NCI-H2107 treated with DMSO at 0.1 percent for 48 hours (cell line): ENCODE measurements at regions not wholly inside any gene's neighbourhood (a gene's known extent, or its start where the extent isn't known, plus 50 kb on each side); places are given as distances from the start of the nearest gene placed in this dataset.
"Not testable (repeated sequence)": the region's sequence is repeated elsewhere in the genome, so short reads cannot be mapped to it uniquely, and the experiment has no call there.

Experiments
- DNase-seq: peaks from one replicate; lab custom pipeline; 2025; ENCODE audit not compliant: unreplicated experiment; lab: John Stamatoyannopoulos, UW

DNA sequence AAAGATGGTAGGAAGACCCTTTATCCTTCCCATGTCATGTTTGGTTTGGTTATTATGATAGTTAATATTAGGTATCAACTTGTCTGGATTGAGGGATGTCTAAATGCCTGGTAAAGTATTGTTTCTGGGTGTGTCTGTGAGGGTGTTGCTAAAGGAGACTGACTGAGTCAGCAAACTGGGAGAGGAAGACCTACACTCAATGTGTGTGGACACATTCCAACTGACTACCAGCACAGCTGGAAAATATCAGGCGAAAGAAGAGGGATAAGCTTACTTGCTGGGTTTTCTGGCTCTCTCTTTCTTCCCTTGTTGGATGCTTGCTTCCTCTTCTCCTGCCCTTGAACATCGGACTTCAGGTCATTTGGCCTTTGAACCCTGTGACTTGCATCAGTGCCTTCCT lies 1227.6 kb upstream of the EPHA6 start:
- no peak for DNase-seq

DNA sequence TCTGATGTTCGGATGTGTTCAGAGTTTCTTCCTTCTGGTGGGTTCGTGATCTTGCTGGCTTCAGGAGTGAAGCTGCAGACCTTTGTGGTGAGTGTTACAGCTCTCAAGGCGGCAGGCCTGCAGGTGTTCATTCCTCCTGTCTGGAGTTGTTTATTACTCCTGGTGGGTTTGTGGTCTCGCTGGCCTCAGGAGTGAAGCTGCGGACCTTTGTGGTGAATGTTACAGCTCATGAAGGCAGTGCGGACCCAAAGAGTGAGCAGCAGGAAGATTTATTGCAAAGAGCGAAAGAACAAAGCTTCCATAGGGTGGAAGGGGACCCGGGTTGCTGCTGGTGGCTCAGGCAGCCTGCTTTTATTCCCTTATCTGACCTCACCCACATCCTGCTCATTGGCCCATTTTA lies 1226.8 kb upstream of the EPHA6 start:
- not testable (repeated sequence) for DNase-seq

DNA sequence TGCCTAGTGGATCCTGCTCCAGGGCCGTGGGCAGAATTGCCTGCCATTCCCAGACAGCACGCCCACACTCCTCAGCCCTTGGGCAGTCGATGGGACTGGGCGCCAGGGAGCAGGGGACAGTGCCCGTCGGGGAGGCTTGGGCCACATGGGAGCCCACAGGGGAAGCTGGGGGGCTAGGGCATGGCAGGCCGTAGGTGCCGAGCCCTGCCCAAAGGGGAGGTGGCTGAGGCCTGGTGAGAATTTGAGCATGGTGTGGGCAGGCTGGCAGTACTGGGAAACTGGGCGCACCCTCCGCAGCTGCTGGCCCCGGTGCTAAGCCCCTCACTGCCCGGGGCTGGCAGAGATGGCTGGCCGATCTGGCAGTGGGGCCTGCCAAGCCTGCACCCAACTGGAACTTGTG lies 1225.9 kb upstream of the EPHA6 start:
- no peak for DNase-seq

DNA sequence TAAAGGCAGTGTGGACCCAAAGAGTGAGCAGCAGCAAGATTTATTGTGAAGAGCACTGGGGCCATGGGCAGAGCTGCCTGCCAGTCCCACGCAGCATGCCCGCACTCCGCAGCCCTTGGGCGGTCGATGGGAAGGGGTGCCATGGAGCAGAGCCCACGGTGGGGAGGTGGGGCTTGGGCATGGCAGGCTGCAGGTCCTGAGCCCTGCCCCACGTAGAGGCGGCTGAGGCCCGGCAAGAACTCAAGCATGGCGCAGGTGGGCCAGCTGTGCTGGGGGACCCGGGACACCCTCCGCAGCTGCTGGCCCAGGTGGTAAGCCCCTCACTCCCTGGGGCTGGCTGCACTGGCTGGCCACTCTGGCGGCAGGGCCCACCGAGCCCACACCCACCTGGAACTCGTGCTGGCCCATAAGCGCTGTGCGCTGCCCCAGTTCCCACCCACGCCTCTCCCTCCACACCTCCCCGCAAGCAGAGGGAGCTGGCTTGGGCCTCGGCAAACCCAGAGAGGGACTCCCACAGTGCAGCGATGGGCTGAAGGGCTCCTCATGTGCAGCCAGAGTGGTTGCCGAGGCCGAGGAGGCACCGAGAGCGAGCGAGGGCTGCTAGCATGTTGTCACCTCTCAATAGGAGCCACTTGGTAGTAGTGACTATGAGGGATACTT lies 1218.8 kb upstream of the EPHA6 start:
- no peak for DNase-seq

DNA sequence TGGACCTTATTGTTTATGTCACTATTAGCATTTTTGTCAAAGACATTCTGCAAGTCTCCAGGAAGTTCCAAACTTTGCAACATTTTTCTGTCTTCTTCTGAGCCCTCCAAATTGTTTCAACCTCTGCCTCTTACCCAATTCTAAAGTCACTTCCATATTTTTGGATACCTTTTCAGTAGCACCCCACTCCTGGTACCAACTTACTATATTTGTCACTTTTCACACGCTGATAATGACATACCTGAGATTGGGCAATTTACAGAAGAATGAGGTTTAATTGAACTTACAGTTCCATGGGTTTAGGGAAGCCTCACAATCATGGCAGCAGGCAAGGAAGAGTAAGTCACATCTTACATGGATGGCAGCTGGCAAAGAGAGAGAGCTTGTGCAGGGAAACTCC lies 1206.5 kb upstream of the EPHA6 start:
- no peak for DNase-seq

DNA sequence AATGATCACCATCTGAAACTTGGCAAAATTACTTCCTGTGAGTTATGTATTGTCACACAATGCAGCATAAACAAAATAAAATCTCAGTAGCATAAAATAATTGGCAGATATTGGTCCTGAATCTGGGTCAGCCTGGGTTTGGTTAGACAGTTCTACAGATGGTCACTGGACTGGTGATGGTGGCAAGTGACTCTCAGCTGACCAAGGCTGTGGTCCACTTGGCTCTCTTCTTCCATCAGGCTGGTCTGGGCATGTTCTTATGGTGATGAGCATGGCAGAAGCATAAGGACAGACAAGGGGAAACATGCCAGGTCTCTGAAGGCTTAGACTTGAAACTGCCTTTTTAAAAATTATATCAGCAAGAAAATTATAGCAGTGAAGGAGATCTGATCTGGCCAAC lies 1205.0 kb upstream of the EPHA6 start:
- DNase-seq, result no peak

DNA sequence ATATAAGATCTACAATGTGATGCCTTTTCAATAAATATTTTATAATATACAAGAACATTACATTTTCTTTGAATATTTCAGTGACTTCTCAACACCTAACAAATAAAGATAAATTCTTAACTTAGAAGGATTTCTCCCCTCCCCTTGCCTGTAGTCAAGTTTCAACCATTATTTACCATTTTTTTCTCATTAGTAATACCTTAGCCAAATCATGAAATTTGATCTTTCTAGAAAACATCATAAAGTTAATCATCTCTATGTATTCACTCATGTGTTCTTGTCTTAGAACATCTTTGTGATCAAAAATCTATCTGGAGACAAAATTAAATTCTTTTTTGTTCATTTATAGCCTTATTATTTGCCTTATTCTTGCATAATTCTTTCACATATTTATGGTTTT lies 1201.8 kb upstream of the EPHA6 start:
- DNase-seq, result no peak

DNA sequence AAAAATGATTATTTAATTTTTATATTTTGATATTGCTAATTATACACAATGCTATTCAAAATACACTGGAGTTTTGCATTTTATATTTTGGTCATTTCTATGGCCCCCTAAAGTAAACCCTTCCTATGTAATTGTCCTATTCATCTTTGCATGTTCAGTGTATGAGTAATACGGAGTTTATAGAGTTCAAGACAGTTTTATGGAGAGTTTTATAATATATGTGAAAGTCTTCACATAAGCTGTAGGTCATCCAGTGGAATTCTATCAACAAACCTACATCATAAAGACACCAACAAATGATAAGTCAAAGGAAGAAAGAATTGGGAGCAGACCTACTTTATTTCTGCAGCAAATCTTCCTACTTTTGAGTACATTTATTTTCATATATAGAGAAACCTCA lies 1200.4 kb upstream of the EPHA6 start:
- DNase-seq, result no peak

DNA sequence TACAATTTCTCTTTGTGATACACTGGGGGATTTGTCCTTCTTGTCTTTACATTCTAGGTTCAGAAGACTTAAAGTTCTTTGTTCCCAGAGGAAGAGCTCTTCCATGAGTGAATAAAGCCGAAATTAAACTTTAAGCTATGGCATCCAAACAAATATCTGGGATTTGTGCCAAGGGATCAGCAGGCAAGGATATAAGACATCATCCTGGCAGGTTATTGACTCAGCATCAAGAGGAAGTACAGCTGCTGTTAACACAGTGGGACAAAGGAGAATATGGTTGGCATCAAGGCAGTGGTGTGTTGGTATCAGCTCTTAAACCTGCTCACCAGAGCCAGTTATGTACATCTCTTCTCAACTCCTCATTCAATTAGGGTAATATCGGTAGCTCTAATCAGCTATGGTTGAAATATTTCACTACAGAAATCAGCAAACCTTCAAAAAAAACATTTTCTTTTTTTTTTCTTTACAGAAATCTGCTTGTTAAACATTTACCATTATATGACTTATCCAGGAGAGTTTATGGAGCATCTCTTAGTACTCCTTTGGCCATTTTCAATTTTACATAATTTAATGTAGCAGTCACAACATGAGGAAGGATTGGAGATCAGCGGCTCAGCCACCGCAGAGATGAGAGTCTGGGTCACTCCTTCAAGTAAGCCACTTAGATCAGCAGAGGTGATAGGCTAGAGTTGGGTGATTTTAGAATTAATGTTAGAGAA lies 1198.6 kb upstream of the EPHA6 start:
- no peak for DNase-seq

DNA sequence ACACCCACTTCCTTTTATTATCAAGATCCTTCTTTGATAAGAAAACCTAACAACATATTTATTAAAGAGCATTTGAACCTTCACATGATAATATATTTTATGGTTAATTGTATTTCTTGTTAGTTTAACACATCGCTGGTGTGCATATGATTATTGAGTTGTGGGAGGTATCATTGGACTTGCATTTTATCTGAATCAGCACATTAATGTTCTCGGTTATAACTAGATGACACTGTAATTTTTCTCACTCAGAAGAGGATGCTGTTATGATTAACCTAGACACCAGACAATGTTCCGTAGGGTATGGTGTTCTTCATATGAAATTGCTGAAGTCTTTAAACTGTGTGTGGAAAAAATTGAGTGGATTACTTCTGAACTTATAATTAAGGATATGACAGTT lies 1188.3 kb upstream of the EPHA6 start:
- DNase-seq, result no peak

DNA sequence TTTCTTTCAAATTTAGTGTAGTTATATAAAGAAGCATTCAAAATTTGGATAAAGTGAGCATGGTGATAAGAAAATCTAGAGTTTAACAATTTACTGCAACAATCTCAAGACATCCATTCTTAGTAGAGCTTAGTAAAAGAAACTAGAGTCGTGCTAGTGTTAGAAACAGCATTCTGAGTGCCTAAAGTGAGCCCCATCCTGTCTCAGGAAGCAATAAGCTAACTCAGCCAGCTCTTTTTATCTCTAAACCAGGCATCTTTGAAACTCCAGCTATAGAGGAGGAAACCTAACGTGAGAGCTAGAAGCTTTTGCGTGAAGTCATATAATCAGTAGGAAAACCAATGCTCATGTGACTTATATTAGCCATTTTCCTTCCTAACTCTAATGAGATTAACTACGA lies 1187.1 kb upstream of the EPHA6 start:
- no peak for DNase-seq

DNA sequence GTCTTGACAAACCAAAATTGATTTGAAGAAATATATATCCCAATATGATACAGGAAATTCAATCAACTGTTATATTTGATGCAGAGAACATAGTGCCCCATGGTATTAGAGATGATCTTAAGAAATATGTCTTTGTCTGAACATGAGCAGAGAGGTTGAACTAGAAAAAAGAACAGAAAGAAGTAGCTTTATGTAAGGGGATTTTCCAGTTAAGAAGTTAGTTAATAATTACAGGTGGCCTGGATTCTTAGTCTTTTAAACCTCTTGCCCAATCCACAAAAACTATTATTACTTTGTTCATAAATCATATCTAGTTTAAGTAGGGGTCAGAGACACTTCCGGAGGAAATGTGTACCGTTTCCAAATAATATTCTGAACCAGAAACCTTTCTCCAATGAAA lies 1186.7 kb upstream of the EPHA6 start:
- DNase-seq, result no peak

DNA sequence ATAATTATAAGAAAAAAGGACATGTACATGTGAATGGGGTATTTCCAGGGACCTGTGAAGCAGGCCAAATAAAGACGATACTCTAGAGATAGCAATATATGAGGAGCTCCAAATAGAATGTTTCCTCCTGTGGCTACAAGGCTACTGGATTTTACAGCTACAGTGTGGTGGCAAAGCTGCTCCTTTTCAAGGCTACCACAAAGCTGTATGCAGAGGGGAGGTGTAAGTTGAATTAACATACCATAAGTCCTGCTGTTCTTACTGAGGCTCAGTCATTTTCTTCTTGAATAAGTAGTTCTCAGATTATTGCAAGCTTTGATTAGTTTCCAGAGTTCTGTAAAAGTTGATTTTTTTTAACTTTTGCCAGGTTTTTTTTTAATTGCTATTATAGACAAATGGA lies 1184.6 kb upstream of the EPHA6 start:
- no peak for DNase-seq

DNA sequence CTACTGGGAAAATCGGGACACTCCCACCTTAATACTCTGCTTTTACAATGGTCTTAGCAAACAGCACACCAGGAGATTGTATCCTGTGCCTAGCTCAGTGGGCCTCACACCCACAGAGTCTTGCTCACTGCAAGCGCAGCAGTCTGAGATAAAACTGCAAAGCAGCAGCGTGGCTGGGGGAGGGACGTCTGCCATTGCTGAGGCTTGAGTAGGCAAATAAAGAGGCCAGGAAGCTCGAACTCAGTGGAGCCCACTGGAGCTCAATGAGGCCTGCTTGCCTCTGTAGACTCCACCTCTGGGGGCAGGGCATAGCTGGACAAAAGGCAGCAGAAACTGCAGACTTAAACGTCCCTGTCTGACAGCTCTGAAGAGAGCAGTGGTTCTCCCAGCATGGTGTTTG lies 1169.1 kb upstream of the EPHA6 start:
- DNase-seq, result no peak

DNA sequence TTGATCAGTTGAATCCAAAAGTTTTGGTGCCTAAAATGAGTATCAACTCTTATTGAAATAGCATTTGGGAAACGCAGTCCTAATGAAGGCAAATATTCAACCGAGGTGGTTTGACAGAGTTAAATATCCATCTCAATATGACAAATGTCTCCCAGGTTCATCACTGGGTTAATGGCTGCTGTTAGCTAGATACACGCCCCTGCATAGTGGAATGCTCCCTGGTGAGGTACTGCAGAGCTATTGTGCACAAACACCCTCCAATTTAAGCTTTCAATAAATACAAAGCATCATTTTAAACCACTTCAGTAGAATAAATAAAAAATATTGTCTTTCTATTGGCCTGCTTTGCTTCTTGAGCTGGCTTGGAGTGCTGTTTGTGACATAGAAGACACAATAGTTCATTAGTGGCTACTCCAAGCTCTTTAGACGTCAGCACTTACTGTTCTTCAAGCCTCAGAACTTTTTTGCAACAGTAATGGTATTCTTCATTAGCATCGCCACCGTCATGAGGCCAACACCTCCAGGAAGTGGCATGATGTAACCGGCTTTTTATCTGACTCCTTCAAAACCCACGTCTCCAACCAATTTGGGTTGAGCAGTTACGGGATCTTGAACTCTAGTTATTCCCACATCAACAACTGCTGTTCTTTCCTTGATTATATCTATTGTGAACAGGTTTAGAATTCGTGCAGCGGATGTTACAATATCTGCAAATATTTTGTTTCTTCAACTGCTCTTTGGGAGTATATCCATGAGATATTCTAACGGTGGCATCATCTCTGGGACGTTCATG lies 1159.6 kb upstream of the EPHA6 start:
- no peak for DNase-seq

DNA sequence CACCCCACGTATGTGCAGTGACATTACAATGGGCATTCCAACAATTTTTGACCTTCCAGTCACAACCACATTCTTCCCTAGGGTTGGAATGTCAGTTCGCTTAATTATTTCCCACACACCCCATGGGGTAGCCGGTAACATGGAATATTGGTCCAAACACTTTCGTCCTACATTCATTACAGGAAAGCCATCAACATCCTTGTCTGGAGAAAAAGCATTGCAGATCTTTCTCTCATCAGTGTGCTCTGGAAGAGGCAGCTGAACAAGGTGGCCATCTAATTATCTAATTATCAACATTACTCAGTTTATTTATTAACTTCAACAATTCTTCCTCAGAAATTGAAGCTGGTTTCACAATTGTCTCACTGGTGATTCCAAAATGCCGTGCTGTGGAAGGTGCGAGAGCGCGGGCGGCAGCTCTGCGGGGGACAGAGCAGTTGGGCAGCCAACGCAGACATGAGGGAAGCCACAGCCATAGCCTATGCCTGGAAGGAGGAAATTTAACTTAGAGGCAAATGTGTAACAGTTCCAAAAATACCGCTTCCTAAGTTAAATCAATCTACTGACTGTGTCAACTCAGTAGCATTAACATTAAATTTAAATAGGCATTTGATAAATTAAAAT lies 1158.9 kb upstream of the EPHA6 start:
- DNase-seq, result no peak

DNA sequence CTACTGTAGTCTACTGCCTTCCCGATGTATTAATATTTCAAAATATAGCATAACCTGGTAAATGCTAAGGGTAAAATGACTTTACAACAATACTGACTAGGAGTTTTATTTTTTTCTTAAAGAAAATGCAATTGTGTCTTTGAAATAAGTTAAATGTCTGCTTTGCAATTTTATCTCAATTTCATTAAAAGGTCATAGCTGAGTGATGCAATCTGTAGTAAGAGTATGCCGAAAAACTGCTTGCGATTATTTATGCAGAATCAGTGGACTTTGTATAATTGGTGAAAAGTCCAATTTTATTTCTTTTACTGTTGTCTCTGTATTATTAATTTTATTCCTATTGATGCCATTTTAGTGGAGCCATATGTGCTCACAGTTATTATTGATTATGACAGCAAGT lies 1143.6 kb upstream of the EPHA6 start:
- no peak for DNase-seq

DNA sequence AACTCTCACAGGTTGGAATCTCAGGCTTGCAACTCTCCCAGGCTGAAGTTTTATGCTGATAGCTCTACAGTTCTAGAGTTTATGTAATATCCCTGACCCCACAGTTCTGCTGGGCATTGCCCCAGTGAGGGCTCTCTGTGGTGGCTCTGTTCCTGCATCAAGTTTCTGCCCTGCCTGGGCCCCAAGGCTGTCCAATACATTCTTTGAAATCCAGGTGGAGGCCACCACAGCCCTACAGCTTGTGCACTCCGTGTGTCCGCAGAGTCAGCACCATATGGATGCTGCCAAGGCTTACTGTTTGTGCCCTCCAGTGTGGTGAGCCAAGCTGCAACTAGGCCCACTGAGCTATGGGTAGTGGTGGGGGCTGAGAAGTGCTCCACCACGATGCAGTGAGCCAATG lies 1141.2 kb upstream of the EPHA6 start:
- DNase-seq, result no peak

DNA sequence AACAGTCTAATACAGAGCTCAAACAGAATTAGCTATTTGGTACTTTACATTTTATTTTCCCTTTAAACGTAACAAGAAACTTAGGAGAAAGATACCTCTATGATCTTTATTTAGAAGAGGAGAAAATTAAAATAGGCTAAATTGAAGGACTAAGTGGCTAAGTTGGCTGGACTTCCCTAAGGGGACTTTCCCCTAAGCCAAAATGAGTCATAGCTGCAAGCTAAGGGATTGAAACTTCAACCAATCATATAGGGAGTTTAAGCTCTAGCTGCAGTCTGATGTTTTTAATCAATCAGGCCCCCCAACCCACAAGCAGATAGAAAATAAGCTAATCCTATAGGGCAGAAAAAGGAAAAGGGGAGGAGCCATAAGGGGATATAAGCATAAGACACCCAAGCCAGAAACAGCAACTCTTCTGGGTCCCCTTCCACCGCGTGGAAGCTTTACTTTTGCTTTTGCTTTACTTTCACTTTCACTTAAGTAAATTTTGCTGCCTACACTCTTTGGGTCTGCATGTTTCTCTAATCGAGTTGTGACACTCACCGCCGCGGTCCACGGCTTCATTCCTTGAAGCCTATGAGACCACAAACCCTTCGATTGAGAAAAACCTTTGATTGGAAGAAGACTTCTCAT lies 1108.5 kb upstream of the EPHA6 start:
- peak; percentile 3 for DNase-seq

DNA sequence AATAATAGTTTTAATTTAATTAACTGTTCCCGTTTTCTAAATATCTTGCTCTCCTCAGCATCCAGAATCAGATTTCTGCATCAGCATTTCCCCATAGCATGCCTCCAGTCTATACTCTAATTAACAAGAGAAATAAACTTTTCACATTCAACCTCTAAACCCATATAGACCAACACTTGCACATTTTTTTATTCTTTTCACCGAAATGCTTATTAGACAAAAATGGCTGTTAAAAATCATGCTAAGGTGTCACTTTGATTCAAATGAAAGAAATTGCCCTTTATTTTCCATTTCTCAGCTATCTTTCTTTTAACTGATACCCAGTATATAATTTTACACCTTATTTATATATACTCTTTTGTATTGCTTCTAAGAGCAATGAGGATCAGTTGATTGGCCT lies 1107.1 kb upstream of the EPHA6 start:
- no peak for DNase-seq

DNA sequence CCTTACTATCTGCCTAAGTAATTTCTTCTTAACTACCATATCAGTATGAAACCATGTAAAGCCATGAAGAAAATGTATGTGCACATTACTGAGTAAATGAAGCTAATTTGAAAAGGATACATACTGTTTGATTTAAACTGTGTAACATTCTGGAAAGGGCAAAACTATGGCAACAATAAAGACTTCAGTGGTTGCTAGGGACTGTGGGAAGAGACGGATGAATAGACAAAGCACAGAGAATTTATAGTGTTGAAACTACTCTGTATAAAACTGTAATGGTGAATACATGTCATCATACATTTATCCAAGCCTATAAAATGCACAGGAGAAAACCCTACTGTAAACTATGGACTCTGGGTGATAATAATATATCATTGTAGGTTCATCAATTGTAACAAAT lies 1103.7 kb upstream of the EPHA6 start:
- DNase-seq, result no peak
